ENCODE measurements at regions not wholly inside any gene's neighbourhood (a gene's known extent, or its start where the extent isn't known, plus 50 kb on each side); places are given as distances from the start of the nearest gene placed in this dataset.
"Not testable (repeated sequence)": the region's sequence is repeated elsewhere in the genome, so short reads cannot be mapped to it uniquely, and the experiment has no call there.

- not testable (repeated sequence) for TF ChIP-seq CTCF, POLR2A, POLR2AphosphoS5 (IDR thresholded peaks at IDR 0.05)
Observed at GRCh38 chr5:158036983-158037595, 178.1 kb upstream of the CLINT1 start.
